HG03571 (cell line): ENCODE measurements at regions not wholly inside any gene's neighbourhood (a gene's known extent, or its start where the extent isn't known, plus 50 kb on each side); places are given as distances from the start of the nearest gene placed in this dataset.

Experiments used
- ATAC-seq: cut with Tn5 transposase; IDR thresholded peaks from one replicate; pipeline ENCODE4 v1.9.1; 2021; ENCODE audit not compliant: unreplicated experiment

- ATAC-seq: peak; percentile 92
Observed at GRCh38 chrX:69028006-69028760, 137.1 kb downstream of the PJA1 start.

GRCh38 chrX:69027181-69028005, 137.9 kb downstream of the PJA1 start:
- no peak for ATAC-seq

- ATAC-seq: no peak
Observed at GRCh38 chrX:69025802-69026301, 139.4 kb downstream of the PJA1 start.

GRCh38 chrX:69024931-69025330, 140.3 kb downstream of the PJA1 start:
- ATAC-seq: no peak

DNA sequence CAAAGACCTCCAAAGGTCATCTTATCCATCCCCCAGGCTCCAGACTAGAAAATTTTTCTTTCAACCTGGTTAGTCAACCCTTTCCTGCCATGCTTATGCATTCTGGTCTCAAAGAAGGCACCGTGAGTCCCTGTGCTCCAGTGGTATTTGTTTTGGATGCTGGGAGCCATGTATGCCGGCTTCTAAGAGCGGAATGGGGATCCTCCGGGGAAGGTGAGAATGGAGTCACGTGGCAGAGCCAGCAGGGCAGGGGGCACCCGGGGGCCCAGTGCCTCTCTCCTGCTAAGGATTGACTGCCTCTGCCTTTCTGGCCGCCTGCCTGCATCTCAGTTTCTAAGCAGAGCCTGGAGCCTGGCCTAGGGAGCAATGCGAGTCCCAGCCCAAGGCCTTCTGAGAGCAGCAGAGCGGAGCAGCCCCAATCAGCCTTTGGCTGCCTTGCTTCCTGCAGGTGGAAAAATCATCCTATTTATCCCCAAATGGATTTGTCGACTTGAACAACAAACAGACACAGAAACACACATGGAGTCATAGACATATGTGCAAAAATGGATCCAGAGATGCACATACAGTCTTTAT, 141.0 kb downstream of the PJA1 start:
- ATAC-seq: no peak

GRCh38 chrX:69022430-69022829, 142.8 kb downstream of the PJA1 start:
- ATAC-seq: no peak

DNA sequence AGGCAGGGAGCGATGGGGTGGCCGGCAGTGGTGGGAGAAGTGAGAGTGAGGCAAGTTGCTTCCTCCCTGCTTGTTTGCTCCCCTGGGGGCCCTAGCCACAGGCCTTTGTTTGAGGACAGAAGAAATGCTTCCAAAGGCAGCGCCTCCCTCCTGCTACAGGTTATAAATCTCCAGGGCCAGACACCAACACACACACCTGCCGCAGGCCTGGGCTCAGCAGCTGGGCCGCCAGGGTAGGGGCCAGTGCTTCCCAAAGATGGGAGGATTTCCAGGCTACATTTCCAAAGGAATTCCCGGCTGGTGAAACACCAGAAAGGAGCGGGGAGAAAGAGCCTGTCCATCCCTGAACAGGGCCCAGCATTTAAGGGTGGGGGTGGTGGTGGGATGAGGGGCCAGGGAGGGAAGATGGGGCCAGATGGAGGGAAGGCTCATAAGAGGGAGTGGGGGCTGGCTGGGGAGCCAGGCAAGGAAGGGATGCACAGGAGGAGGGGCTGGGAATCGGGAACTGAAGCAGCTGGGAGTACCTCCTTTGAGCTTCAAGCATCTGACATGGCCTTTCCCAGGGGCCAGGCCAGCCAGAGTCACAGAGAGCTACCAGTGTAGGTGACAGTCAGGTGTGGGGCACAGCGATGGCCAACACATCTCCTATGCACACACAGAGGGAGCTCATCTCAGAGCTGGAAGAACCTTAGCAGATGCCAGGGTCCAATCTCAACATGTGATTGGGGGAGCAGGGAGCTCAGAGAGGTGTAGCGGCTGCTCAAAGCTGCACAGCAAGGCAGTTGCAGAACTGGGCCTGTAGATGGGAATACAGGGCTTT, 143.9 kb downstream of the PJA1 start:
- ATAC-seq: no peak

DNA sequence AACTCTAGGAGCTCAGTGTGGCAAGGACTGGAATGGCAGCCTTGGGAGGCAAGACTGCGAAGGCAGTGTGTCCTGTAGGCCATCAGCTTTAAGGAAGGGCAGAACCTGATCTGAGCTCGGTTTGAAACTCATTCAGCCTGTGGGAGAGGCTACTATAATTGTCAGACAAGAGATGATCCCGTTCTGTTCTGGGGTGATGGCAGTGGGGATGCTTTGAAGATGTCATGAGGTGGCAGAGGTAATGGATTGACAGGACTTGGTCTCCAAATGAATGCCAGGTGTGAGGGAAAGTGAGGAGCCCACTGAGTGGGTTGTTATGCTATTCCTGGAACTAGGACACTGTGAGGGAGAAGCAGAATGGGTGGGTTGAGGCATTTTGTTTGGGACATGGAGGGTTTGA, 144.9 kb downstream of the PJA1 start:
- ATAC-seq: no peak

DNA sequence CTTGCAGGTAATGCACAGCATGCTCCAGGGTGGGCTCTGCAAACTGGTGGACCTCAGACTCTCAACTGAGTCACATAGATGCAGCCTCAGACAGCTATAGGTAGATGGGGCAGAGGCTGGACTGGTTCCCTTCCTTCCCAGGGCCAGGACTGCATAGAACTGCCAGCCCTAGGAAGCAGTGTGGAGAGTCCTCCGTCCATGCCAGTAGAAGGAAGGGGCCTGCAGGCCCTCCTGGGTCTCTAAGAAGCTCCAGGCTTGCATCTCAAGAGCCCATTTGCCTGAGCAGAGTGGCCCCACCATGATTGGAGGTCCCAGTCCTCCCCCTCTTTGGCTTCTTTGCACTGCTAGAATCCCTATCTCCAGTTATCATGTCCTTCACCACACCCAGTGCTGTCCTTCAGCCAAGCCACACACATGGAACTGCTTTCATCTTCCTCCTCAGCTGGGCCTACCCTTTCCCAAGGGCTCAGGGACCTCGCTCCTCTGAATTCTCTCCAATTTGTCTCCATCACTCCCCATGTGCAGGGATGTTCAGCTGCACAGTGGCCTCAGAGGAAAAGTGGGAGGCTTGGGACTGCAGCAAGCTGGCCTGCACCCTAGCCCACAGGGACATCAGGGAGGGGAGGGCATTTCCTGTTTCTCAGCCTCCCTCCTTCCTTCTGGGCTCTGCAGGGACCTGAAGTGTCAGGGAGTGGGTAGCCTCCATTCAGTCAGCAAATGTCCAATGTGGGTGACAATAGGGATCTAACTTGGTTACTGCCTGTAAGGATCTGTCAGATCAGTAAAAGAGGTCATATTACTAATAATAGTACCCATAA, 146.0 kb downstream of the PJA1 start:
- ATAC-seq: no peak

- ATAC-seq: no peak
Observed at GRCh38 chrX:69018416-69019072, 146.7 kb downstream of the PJA1 start.

DNA sequence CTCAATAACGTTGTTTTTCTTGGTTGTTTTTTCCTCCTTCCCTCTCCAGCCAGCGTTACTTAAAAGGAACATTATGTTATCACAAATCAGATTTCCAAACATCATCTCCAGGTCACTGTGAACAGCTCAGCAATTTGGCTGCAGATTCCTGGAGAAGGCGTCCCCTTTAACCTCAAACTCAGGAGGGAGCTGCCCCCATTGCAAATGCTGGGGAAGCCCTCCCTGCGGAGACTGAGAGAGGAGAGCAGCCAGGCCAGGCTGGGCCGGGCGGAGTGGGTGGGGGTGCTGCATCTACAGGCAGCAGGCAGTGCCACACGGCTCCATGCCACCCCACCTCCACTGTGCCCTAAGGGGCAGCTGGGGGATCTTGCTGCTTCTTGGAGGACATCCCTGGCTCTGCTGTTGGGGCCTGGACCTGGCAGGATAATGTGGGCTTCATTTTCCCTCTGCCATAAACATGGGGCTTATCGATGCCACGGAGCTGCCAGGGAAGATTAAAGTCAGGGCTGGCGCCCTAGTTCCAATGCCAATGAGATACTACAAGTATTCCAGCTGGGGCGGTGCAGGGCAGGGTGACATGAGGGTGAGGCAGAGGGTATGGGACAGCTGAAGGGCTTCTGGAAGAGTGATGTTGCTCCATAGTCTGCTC, 148.8 kb downstream of the PJA1 start:
- no peak for ATAC-seq

DNA sequence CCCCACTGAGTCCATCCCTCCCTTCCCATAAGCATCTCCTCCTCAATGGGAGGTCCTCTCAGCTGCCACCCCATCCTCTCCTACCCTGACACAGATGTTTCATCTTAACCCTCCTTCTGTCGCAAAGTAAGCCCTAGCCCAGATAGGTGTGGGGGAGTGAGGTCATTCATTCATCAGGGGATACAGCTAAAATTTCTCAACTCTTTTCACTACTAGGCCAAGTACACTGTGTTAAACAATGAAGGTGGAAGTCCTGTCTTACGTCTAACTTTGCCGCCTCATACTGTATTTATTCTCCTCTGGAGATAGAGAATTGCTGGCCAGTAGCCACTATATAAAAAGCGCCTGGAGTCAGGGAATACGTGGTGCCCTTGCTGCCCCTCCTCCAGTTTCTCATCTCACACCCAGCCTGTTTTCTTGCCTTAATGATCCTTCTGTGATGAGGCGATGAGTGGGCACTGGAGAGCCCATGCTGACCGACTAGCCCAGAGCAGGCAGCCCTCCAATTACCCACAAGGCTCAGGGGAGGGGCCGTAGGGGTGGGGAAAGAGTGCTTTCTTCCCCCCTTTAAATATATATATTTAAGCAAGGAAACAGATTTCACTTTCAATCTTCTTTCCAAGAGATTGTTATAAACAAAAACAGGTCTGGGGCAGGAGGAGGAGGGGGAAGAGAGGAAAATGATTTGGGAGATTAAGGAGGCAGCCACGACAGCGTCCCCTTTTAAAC, 149.5 kb downstream of the PJA1 start:
- ATAC-seq: no peak

DNA sequence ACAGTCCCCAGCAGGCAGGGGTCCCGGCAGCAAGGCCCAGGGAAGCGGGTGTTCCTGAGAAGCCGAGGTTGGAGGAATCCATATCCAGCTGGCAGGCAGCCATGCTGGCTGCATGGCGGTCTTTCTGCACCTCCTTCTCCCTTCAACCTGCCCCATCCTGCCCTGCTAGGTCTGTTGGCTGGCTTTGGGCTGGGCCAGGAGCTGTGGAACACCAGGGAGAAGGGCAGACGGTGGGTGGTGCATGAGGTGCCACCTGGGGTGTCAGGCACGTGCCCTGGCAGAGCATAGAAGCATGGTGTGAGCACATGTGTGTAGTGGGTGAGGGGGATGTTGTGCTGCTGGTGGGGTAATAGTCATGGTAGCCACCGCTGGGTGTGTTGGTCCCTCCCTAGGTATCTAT, 150.1 kb downstream of the PJA1 start:
- ATAC-seq: no peak

- ATAC-seq: no peak
Observed at GRCh38 chrX:69014200-69014599, 151.1 kb downstream of the PJA1 start.

DNA sequence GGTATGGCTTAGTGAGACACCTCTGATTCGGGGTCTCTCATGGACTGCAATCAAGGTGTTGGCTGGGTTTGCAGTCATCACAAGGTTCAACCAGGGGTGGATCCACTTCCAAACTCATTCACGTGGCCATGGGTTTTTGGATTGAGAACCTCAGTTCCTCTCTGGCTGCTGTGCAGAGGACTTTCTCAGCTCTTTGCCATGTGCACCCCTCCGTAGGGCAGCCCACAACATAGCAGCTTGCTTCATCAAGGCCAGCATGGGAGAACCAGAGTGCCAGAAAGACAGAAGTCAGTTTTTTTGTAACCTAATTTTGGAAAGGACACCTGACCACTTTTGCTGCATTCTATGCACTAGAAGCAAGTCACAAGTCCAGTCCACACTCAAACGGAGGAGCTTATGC, 154.9 kb downstream of the PJA1 start:
- no peak for ATAC-seq

GRCh38 chrX:69000877-69001276, 164.4 kb downstream of the PJA1 start:
- ATAC-seq: no peak

- ATAC-seq: no peak
Observed at GRCh38 chrX:68999931-69000330, 165.3 kb downstream of the PJA1 start.

DNA sequence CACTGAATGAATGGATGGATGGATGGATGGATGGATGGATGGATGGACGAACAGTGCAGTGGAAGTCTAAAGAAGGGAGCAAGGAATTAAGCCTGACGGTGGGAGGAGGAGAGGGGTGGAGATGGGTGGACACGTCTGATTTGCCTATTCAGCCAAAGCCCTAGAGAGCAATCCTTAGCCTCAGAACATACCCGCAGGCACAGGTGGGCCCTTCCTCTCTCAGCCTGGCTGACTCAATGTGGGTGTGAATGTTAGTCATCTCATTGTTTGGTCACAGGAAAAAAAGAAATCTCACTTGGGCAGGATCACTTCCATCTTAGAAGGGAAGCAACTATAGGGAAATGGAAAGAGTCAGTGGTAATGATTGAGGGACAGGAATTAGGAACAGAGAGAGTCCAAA, 165.9 kb downstream of the PJA1 start:
- ATAC-seq: no peak
